Activated naive CD8-positive, alpha-beta T cell treated with anti-CD3 and anti-CD28 coated beads, Interleukin-2, amount 10 ng/mL, durations not matched to agents 7 days and 5 days (primary cell): ENCODE measurements at regions not wholly inside any gene's neighbourhood (a gene's known extent, or its start where the extent isn't known, plus 50 kb on each side); places are given as distances from the start of the nearest gene placed in this dataset.
"Not testable (repeated sequence)": the region's sequence is repeated elsewhere in the genome, so short reads cannot be mapped to it uniquely, and the experiment has no call there.

Experiments
- ATAC-seq: fragments of 150-1000 bp; cut with Tn5 transposase; one replicate; pipeline ENCODE4 v1.10.0; 2021; ENCODE audit warnings: low read depth, moderate library complexity
- POLR2A ChIA-PET: fragments of 350-600 bp; sonication (Branson Sonifier 250); formaldehyde crosslinking; loops from one replicate; lab custom pipeline; 2021; ENCODE audit warnings: antibody characterized with exemption; lab: Charles Lee
- DNase-seq: peaks from one replicate; pipeline ENCODE4 v3.0.0; 2021
- H3K27ac Mint-ChIP-seq: one replicate; pipeline ENCODE4 v1.8.0; 2022; ENCODE audit warnings: mild to moderate bottlenecking, mixed read lengths
- H3K27me3 Mint-ChIP-seq: one replicate; pipeline ENCODE4 v1.8.0; 2022; ENCODE audit warnings: mild to moderate bottlenecking, moderate library complexity, mixed read lengths
- H3K36me3 Mint-ChIP-seq: one replicate; pipeline ENCODE4 v1.8.0; 2021; ENCODE audit warnings: mild to moderate bottlenecking, mixed read lengths
- H3K4me1 Mint-ChIP-seq: one replicate; pipeline ENCODE4 v1.8.0; 2021; ENCODE audit warnings: mixed read lengths
- H3K4me3 Mint-ChIP-seq: one replicate; pipeline ENCODE4 v1.8.0; 2022; ENCODE audit warnings: mild to moderate bottlenecking, moderate library complexity, mixed read lengths
- H3K9me3 Mint-ChIP-seq: one replicate; pipeline ENCODE4 v1.8.0; 2021; ENCODE audit warnings: mixed read lengths

DNA sequence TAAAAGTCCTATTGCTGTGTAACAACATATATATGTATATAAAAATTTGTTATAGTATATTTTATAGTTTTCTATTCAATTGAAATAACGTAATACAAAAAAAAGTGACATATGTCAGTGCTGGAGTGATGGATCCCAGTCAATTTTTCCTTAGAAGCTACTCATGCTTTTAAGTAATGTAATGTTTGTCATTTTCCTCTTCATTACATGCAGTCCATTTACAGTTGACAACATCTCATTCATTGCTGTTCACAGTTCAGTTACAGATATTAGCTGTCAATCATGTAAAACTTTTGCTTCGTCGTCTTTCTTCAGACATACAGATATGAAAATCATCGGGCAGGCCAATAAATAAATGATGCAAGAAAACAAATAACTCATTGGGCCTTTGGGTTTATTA is 525.1 kb upstream of the PRR20A start:
- DNase-seq (no peak), ATAC-seq (no peak)
- POLR2A ChIA-PET: no interaction called here
- no peaks in the 10 kb centered on the region for H3K4me1 Mint-ChIP-seq
- H3K36me3 Mint-ChIP-seq: no peaks in the 10 kb centered on the region
- no peak overlapping the region for H3K27ac Mint-ChIP-seq
- no peak overlapping the region for H3K4me3 Mint-ChIP-seq
- no peaks in the 10 kb centered on the region for H3K27me3 Mint-ChIP-seq
- H3K9me3 Mint-ChIP-seq: peaks cover 3% of the 10 kb centered on the region

DNA sequence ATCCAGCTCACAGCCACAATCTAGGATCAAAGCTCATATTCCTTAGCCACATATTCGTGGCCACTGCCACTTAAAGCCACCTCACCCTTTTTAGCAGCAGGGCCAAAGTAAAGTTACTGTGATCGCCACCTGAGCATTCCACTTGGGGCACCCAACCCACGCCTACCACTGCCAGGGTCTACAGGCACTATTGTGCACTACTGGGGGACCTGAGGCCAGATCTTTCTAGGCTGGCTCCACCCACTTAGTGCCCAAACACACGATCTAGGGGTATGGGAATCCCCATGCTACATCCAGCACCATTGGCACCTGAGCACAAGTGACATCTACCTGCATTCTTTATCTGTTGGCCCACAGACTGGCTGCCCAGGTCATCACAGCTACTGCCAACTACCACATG is 517.9 kb upstream of the PRR20A start:
- peaks cover 6% of the 10 kb centered on the region for H3K9me3 Mint-ChIP-seq
- H3K27ac Mint-ChIP-seq: no peak overlapping the region
- H3K27me3 Mint-ChIP-seq: no peaks in the 10 kb centered on the region
- H3K4me1 Mint-ChIP-seq: no peaks in the 10 kb centered on the region
- H3K36me3 Mint-ChIP-seq: no peaks in the 10 kb centered on the region
- POLR2A ChIA-PET: no interaction called here
- H3K4me3 Mint-ChIP-seq: no peak overlapping the region
- ATAC-seq: no peak
- DNase-seq: no peak

DNA sequence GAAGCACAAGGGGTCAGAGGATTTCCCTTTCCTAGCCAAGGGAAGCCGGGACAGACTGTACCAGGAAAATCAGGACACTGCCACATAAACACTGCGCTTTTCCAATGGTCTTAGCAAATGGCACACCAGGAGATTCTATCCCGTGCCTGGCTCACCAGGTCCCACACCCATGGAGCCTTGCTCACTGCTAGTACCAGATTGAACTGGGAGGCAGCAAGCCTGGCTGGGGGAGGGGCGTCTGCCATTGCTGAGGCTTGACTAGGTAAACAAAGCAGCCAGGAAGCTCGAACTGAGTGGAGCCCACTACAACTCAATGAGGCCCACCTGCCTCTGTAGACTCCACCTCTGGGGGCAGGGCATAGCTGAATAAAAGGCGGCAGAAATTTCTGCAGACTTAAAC is 511.8 kb upstream of the PRR20A start:
- DNase-seq, H3K4me1 Mint-ChIP-seq, H3K27me3 Mint-ChIP-seq, H3K9me3 Mint-ChIP-seq, H3K27ac Mint-ChIP-seq, ATAC-seq, H3K36me3 Mint-ChIP-seq, H3K4me3 Mint-ChIP-seq, POLR2A ChIA-PET: not testable (repeated sequence)

DNA sequence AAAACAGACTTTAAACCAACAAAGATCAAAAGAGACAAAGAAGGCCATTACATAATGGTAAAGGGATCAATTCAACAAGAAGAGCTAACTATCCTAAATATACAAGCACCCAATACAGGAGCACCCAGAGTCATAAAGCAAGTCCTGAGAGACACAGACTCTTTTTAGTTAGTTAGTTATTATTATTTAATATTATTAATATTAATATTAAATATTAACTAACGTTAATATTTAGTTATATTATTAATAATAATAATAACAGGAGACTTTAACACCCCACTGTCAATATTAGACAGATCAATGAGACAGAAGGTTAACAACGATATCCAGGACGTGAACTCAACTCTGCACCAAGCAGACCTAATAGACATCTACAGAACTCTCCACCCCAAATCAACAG is 509.7 kb upstream of the PRR20A start:
- H3K4me1 Mint-ChIP-seq, H3K27me3 Mint-ChIP-seq, ATAC-seq, H3K4me3 Mint-ChIP-seq, DNase-seq, H3K9me3 Mint-ChIP-seq, H3K27ac Mint-ChIP-seq, H3K36me3 Mint-ChIP-seq, POLR2A ChIA-PET: not testable (repeated sequence)

GRCh38 chr13:56653043-56653442 is 487.7 kb upstream of the PRR20A start:
- no peak overlapping the region for H3K4me3 Mint-ChIP-seq
- ATAC-seq (no peak), DNase-seq (no peak)
- no peak overlapping the region for H3K27ac Mint-ChIP-seq
- H3K9me3 Mint-ChIP-seq: peaks cover 7% of the 10 kb centered on the region
- no peaks in the 10 kb centered on the region for H3K27me3 Mint-ChIP-seq
- H3K36me3 Mint-ChIP-seq: no peaks in the 10 kb centered on the region
- POLR2A ChIA-PET: no interaction called here
- H3K4me1 Mint-ChIP-seq: no peaks in the 10 kb centered on the region

- Mint-ChIP-seq H3K36me3 (no peaks in the 10 kb centered on the region), H3K9me3 (peaks cover 9% of the 10 kb centered on the region), H3K4me1 (no peaks in the 10 kb centered on the region), H3K27ac (no peak overlapping the region), H3K27me3 (no peaks in the 10 kb centered on the region), H3K4me3 (no peak overlapping the region)
- DNase-seq: no peak
- ATAC-seq: no peak
- POLR2A ChIA-PET: interaction anchor here (0.6 kb wide), 1 partner anchor 240 kb away, joined by 3 read pairs; no protein-coding TSS in a partner anchor
These were observed 481.7 kb upstream of the PRR20A start for GRCh38 chr13:56659041-56659471.

- Mint-ChIP-seq H3K4me1 (no peaks in the 10 kb centered on the region), H3K36me3 (no peaks in the 10 kb centered on the region), H3K4me3 (no peak overlapping the region), H3K9me3 (peaks cover 5% of the 10 kb centered on the region), H3K27ac (no peak overlapping the region), H3K27me3 (no peaks in the 10 kb centered on the region)
- no peak for ATAC-seq
- POLR2A ChIA-PET: no interaction called here
- DNase-seq: no peak
These were observed 470.2 kb upstream of the PRR20A start for GRCh38 chr13:56670563-56670962.

DNA sequence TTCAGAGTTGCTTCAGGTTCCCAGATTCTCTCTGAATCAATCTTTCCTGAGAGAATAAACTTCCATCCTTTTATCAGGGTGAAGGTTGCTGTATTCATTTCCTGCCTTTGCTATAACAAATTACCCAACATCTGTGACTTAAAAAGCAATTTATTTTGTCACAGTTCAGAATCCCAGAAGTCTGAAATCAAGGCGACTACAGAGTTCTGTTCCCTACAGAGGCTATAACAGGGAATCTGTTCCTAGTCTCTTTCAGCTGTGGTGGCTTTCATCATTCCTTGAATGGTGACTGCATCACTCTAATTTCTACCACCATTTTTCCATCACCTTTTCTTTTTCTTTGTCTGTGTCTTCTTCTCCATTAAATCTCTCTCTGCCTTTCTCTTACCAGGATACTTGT is 459.3 kb upstream of the PRR20A start:
- Mint-ChIP-seq H3K4me1 (no peaks in the 10 kb centered on the region), H3K27ac (no peak overlapping the region), H3K4me3 (no peak overlapping the region), H3K27me3 (no peaks in the 10 kb centered on the region), H3K9me3 (peaks cover 5% of the 10 kb centered on the region), H3K36me3 (no peaks in the 10 kb centered on the region)
- ATAC-seq (no peak), DNase-seq (no peak)
- POLR2A ChIA-PET: no interaction called here

GRCh38 chr13:56687131-56687530 is 453.6 kb upstream of the PRR20A start:
- ATAC-seq: no peak
- Mint-ChIP-seq H3K36me3 (no peaks in the 10 kb centered on the region), H3K4me1 (no peaks in the 10 kb centered on the region), H3K27ac (no peak overlapping the region), H3K9me3 (peaks cover 1% of the 10 kb centered on the region), H3K4me3 (no peak overlapping the region), H3K27me3 (no peaks in the 10 kb centered on the region)
- POLR2A ChIA-PET: no interaction called here
- no peak for DNase-seq

DNA sequence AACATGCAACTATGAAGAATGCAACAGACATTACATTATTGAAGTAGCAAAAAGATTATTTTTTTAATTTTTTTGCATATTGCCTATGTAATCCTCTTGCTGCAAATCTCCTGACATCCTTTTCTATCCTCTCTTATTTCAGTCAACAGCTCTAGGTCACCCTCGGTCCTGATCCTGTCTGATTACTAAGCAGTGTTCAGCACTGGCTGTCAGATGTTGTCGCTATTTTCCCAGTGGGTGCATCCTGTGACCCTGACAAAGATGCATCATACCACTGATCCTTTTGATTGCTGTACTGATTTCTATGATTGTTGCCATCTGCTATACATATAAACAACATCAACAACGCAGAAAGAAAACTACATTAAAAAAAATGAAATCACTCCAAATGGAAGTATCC is 443.7 kb upstream of the PRR20A start:
- POLR2A ChIA-PET: no interaction called here
- DNase-seq: no peak
- Mint-ChIP-seq H3K27me3 (no peaks in the 10 kb centered on the region), H3K36me3 (no peaks in the 10 kb centered on the region), H3K4me3 (no peak overlapping the region), H3K4me1 (no peaks in the 10 kb centered on the region), H3K9me3 (peaks cover 6% of the 10 kb centered on the region), H3K27ac (no peak overlapping the region)
- ATAC-seq: no peak

DNA sequence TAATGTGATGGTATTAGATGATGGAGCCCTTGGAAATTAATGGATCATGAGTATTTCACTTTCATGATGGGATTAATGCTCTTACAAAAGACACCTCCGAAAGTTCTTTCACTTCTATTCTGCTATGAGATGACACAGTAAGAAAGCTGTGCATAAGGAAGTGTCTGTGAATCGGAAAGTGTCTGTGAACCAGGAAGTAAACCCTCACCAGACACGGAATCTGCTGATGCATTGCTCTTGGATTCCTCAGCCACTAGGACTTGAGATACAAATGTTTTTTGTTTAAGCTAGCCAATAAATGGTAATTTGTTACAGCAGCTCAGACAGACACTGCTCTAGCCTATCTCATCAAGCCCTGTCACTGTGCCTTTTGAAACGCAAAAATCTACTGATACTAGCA is 440.4 kb upstream of the PRR20A start:
- Mint-ChIP-seq H3K27me3 (no peaks in the 10 kb centered on the region), H3K9me3 (peaks cover 6% of the 10 kb centered on the region), H3K36me3 (no peaks in the 10 kb centered on the region), H3K27ac (no peak overlapping the region), H3K4me3 (no peak overlapping the region), H3K4me1 (no peaks in the 10 kb centered on the region)
- DNase-seq: no peak
- no peak for ATAC-seq
- POLR2A ChIA-PET: no interaction called here

DNA sequence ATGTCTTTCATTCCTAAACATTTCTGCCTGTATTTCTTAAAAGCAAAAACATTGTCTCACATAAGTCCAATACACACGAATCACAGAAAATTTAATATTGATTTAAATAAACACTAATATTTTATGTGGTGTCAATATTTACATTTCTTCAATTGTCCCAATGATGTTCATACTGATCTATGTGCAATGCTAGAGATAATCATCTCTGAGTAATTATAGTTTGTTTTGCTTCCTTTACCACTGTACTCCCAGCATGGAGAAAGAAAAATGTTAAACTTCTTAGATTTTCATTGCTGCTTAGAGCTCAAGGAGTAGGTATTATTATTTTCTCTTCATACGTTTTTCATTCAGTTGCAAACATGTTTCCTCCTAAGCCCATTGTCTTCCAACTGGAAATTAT is 434.2 kb upstream of the PRR20A start:
- H3K27ac Mint-ChIP-seq: no peak overlapping the region
- POLR2A ChIA-PET: no interaction called here
- no peaks in the 10 kb centered on the region for H3K27me3 Mint-ChIP-seq
- H3K36me3 Mint-ChIP-seq: no peaks in the 10 kb centered on the region
- no peaks in the 10 kb centered on the region for H3K4me1 Mint-ChIP-seq
- H3K4me3 Mint-ChIP-seq: no peak overlapping the region
- H3K9me3 Mint-ChIP-seq: peaks cover 5% of the 10 kb centered on the region
- no peak for ATAC-seq
- DNase-seq: no peak

DNA sequence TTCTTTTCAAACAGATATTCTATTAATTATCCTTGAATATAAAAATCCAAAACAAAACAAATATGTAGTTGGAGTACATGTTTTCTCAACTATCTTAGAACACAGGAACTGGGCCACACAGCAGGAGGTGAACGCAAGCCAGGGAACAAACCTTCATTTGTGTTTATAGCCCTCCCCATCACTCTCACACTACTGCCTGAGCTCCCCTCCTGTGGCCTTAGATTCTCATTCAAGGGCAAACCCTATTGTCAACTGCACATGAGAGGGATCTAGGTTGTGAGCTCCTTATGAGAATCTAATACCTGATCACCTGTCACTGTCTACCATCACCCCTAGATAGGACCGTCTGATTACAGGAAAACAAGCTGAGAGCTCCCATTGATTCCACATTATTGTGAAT is 427.1 kb upstream of the PRR20A start:
- no peaks in the 10 kb centered on the region for H3K27me3 Mint-ChIP-seq
- no peak overlapping the region for H3K27ac Mint-ChIP-seq
- peaks cover 7% of the 10 kb centered on the region for H3K9me3 Mint-ChIP-seq
- DNase-seq (no peak), ATAC-seq (no peak)
- H3K4me3 Mint-ChIP-seq: no peak overlapping the region
- no peaks in the 10 kb centered on the region for H3K4me1 Mint-ChIP-seq
- POLR2A ChIA-PET: no interaction called here
- no peaks in the 10 kb centered on the region for H3K36me3 Mint-ChIP-seq

- H3K4me1 Mint-ChIP-seq: no peaks in the 10 kb centered on the region
- H3K27ac Mint-ChIP-seq: no peak overlapping the region
- H3K9me3 Mint-ChIP-seq: peaks cover 9% of the 10 kb centered on the region
- POLR2A ChIA-PET: no interaction called here
- no peak overlapping the region for H3K4me3 Mint-ChIP-seq
- ATAC-seq (no peak), DNase-seq (no peak)
- H3K27me3 Mint-ChIP-seq: no peaks in the 10 kb centered on the region
- no peaks in the 10 kb centered on the region for H3K36me3 Mint-ChIP-seq
These were observed 421.9 kb upstream of the PRR20A start for GRCh38 chr13:56718791-56719190.

- no peaks in the 10 kb centered on the region for H3K36me3 Mint-ChIP-seq
- ATAC-seq (no peak), DNase-seq (no peak)
- no peaks in the 10 kb centered on the region for H3K4me1 Mint-ChIP-seq
- no peak overlapping the region for H3K4me3 Mint-ChIP-seq
- H3K9me3 Mint-ChIP-seq: peaks cover 8% of the 10 kb centered on the region
- POLR2A ChIA-PET: no interaction called here
- no peak overlapping the region for H3K27ac Mint-ChIP-seq
- H3K27me3 Mint-ChIP-seq: no peaks in the 10 kb centered on the region
These were observed 419.9 kb upstream of the PRR20A start for GRCh38 chr13:56720841-56721240.
